ENCODE measurements at regions not wholly inside any gene's neighbourhood (a gene's known extent, or its start where the extent isn't known, plus 50 kb on each side); places are given as distances from the start of the nearest gene placed in this dataset.

GRCh38 chr6:82584856-82585255 lies 221.2 kb downstream of the TPBG start:
- no peaks in the 10 kb centered on the region for H3K27me3 ChIP-seq
- H3K4me3 ChIP-seq, result no peak overlapping the region
- 70 to 76% (median 72%) methylated on average over 3 of the region's 3 CpGs for WGBS, 4 donors
- H3K9me3 ChIP-seq (replicated peaks in 1 of 3), result no peaks in the 10 kb centered on the region
- no peaks in the 10 kb centered on the region for H3K4me1 ChIP-seq (replicated peaks in 1 of 2)
- TF ChIP-seq POLR2A (IDR thresholded peaks at IDR 0.05), result no peak
- TF ChIP-seq, protein P1, sequence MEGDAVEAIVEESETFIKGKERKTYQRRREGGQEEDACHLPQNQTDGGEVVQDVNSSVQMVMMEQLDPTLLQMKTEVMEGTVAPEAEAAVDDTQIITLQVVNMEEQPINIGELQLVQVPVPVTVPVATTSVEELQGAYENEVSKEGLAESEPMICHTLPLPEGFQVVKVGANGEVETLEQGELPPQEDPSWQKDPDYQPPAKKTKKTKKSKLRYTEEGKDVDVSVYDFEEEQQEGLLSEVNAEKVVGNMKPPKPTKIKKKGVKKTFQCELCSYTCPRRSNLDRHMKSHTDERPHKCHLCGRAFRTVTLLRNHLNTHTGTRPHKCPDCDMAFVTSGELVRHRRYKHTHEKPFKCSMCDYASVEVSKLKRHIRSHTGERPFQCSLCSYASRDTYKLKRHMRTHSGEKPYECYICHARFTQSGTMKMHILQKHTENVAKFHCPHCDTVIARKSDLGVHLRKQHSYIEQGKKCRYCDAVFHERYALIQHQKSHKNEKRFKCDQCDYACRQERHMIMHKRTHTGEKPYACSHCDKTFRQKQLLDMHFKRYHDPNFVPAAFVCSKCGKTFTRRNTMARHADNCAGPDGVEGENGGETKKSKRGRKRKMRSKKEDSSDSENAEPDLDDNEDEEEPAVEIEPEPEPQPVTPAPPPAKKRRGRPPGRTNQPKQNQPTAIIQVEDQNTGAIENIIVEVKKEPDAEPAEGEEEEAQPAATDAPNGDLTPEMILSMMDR (IDR thresholded peaks at IDR 0.05), result no peak
- no peak for DNase-seq
- no peak overlapping the region for H3K27ac ChIP-seq
- no peaks in the 10 kb centered on the region for H3K36me3 ChIP-seq (replicated peaks in 1 of 2)
- intact Hi-C loops (cut with DNase I), result no loop called here

DNA sequence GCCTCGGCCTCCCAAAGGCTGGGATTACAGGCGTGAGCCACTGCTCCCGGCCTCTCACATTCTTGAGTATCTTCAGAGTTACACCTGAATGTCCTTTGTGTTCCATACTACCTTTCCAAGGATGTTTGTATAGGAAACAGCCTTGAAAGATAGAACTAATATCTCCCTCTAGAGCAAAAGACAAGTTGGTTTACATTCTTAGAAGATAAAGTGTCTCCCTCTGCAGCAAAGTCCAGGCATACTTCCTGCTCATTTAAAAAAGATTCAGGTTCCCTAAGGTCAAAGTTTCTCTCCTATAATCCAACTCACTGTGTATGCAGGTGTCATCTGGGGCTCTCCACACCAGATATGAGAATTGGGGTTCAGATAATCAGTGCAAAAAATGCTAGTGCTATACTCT lies 224.4 kb downstream of the TPBG start:
- intact Hi-C loops (cut with DNase I), result no loop called here
- WGBS, 4 donors, result 77 to 91% (median 82%) methylated on average over 3 of the region's 3 CpGs
- Histone ChIP-seq H3K4me1 (replicated peaks in 1 of 2) (no peaks in the 10 kb centered on the region), H3K36me3 (replicated peaks in 1 of 2) (no peaks in the 10 kb centered on the region), H3K27ac (no peak overlapping the region), H3K4me3 (no peak overlapping the region), H3K27me3 (no peaks in the 10 kb centered on the region), H3K9me3 (replicated peaks in 1 of 3) (no peaks in the 10 kb centered on the region)
- no peak for TF ChIP-seq POLR2A (IDR thresholded peaks at IDR 0.05)
- TF ChIP-seq, protein P1 (IDR thresholded peaks at IDR 0.05), result no peak
- DNase-seq, result no peak

- Histone ChIP-seq H3K4me3 (no peak overlapping the region), H3K4me1 (replicated peaks in 1 of 2) (no peaks in the 10 kb centered on the region), H3K36me3 (replicated peaks in 1 of 2) (no peaks in the 10 kb centered on the region), H3K9me3 (replicated peaks in 1 of 3) (no peaks in the 10 kb centered on the region), H3K27ac (no peak overlapping the region), H3K27me3 (no peaks in the 10 kb centered on the region)
- TF ChIP-seq POLR2A (IDR thresholded peaks at IDR 0.05), result no peak
- TF ChIP-seq, protein P1 (IDR thresholded peaks at IDR 0.05), result no peak
- intact Hi-C loops (cut with DNase I), result no loop called here
- no peak for DNase-seq
- WGBS, 4 donors, result 62 to 85% (median 74%) methylated on average over 1 of the region's 1 CpG
These were observed 225.3 kb downstream of the TPBG start for GRCh38 chr6:82588859-82589412.

DNA sequence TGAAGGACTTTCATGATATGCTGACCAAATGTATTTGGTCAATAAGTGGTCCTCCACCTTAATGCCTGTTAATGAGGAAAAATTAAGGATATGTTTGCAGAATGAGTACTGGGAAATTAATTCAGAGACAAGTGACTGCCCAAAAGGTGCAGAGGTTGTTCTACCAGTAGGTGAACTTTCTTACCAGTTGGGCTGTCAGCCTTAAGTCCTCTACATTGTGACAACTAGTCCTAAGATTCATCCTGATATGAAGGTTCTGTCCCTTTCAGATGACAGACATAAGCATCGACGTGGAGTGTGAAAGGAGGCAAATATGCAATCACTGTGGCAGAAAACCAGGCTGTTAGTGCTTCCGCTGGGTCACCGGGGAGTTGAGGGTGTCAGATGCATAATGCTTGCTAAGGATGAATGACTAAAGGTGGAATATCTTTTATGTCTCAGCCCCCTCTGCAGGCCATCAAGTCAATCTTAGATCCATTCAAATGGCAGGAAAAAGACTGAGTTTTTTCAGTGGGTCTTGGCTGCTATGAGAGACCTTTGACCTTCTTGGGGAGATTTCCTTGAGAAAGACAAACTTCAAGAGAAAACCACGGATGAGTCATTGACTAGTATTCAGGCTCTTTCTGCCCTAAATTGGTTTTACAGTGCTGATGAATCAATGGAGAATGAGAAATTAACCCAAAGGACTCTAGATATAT lies 226.0 kb downstream of the TPBG start:
- Histone ChIP-seq H3K9me3 (replicated peaks in 1 of 3) (no peaks in the 10 kb centered on the region), H3K27ac (no peak overlapping the region), H3K27me3 (no peaks in the 10 kb centered on the region), H3K36me3 (replicated peaks in 1 of 2) (no peaks in the 10 kb centered on the region), H3K4me3 (no peak overlapping the region), H3K4me1 (replicated peaks in 1 of 2) (no peaks in the 10 kb centered on the region)
- WGBS, 4 donors, result 49 to 54% (median 52%) methylated on average over 5 of the region's 5 CpGs
- intact Hi-C loops (cut with DNase I), result no loop called here
- DNase-seq, result no peak
- TF ChIP-seq, protein P1 (IDR thresholded peaks at IDR 0.05), result no peak
- TF ChIP-seq POLR2A (IDR thresholded peaks at IDR 0.05), result no peak
